Testis (tissue), 2 donors: ENCODE measurements at regions not wholly inside any gene's neighbourhood (a gene's known extent, or its start where the extent isn't known, plus 50 kb on each side); places are given as distances from the start of the nearest gene placed in this dataset.
"Not testable (repeated sequence)": the region's sequence is repeated elsewhere in the genome, so short reads cannot be mapped to it uniquely, and the experiment has no call there.

ENCODE experiments used
- DNase-seq: peaks from one replicate; pipeline ENCODE4 v3.0.0-alpha.2; 2019
- H3K27ac ChIP-seq, 2 donors: fragments of 200-600 bp; sonication (generic); one replicate each; pipeline ENCODE4 v1.5.1; 2019
- H3K27me3 ChIP-seq: fragments of 200-600 bp; sonication (generic); one replicate; pipeline ENCODE4 v1.5.1; 2019
- H3K36me3 ChIP-seq: fragments of 200-600 bp; sonication (generic); one replicate; pipeline ENCODE4 v1.5.1; 2017; ENCODE audit warnings: low read depth; ENCODE audit errors: missing control alignments
- H3K4me1 ChIP-seq: fragments of 200-600 bp; sonication (generic); one replicate; pipeline ENCODE4 v1.5.1; 2019
- H3K4me3 ChIP-seq, 2 donors: fragments of 200-600 bp; sonication (generic); one replicate each; pipeline ENCODE4 v1.5.1; 2017 to 2019
- H3K9me3 ChIP-seq: fragments of 200-600 bp; sonication (generic); one replicate; pipeline ENCODE4 v1.5.1; 2017
- POLR2A ChIP-seq: fragments of 450-650 bp; IDR thresholded peaks from one replicate; pipeline ENCODE4 v1.6.1; 2017; ENCODE audit warnings: antibody characterized with exemption, mild to moderate bottlenecking, moderate library complexity
- WGBS, 2 donors: methylation state at CpG; one replicate each; pipeline ENCODE4 v1.1.5; 2018; 5-methylcytosine and 5-hydroxymethylcytosine counted together
- intact Hi-C: fragments of 100-400 bp; cut with DNase I; formaldehyde crosslinking; loops from one replicate; pipeline ENCODE4 v1.15.1; 2023; ENCODE audit warnings: low total_unique reads
- TF ChIP-seq, protein P1 (sequence below), 3 experiments: fragments of 450-650 bp in 2 of 3; fragments of 200-600 bp in 1 of 3; sonication (generic) in 1 of 3; IDR thresholded peaks; one replicate each; pipeline ENCODE4 v1.5.1; 2016 to 2019; ENCODE audit warnings: antibody characterized with exemption in 3 of 3, mild to moderate bottlenecking in 2 of 3, moderate library complexity in 1 of 3

- H3K27me3 ChIP-seq: no peaks in the 10 kb centered on the region
- intact Hi-C loops: no loop called here
- no peaks in the 10 kb centered on the region for H3K36me3 ChIP-seq
- H3K27ac ChIP-seq: no peak overlapping the region
- WGBS, 2 donors: 41 to 53% methylated on average over 1 of the region's 1 CpG
- TF ChIP-seq, protein P1, sequence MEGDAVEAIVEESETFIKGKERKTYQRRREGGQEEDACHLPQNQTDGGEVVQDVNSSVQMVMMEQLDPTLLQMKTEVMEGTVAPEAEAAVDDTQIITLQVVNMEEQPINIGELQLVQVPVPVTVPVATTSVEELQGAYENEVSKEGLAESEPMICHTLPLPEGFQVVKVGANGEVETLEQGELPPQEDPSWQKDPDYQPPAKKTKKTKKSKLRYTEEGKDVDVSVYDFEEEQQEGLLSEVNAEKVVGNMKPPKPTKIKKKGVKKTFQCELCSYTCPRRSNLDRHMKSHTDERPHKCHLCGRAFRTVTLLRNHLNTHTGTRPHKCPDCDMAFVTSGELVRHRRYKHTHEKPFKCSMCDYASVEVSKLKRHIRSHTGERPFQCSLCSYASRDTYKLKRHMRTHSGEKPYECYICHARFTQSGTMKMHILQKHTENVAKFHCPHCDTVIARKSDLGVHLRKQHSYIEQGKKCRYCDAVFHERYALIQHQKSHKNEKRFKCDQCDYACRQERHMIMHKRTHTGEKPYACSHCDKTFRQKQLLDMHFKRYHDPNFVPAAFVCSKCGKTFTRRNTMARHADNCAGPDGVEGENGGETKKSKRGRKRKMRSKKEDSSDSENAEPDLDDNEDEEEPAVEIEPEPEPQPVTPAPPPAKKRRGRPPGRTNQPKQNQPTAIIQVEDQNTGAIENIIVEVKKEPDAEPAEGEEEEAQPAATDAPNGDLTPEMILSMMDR (IDR thresholded peaks at IDR 0.05): no peak
- TF ChIP-seq POLR2A: no peak
- H3K4me1 ChIP-seq: no peaks in the 10 kb centered on the region
- no peak for DNase-seq
- H3K4me3 ChIP-seq: no peak overlapping the region
- H3K9me3 ChIP-seq: no peaks in the 10 kb centered on the region
These were observed 81.4 kb upstream of the TCF21 start for GRCh38 chr6:133807501-133807900.

GRCh38 chr6:133809406-133809805 is 79.5 kb upstream of the TCF21 start:
- intact Hi-C loops: no loop called here
- DNase-seq: no peak
- Histone ChIP-seq H3K27me3 (no peaks in the 10 kb centered on the region), H3K27ac (no peak overlapping the region), H3K4me3 (no peak overlapping the region), H3K4me1 (no peaks in the 10 kb centered on the region), H3K9me3 (no peaks in the 10 kb centered on the region), H3K36me3 (no peaks in the 10 kb centered on the region)
- TF ChIP-seq POLR2A: no peak
- TF ChIP-seq, protein P1 (IDR thresholded peaks at IDR 0.05): no peak
- WGBS, 2 donors: 89 to 93% methylated on average over 1 of the region's 1 CpG

DNA sequence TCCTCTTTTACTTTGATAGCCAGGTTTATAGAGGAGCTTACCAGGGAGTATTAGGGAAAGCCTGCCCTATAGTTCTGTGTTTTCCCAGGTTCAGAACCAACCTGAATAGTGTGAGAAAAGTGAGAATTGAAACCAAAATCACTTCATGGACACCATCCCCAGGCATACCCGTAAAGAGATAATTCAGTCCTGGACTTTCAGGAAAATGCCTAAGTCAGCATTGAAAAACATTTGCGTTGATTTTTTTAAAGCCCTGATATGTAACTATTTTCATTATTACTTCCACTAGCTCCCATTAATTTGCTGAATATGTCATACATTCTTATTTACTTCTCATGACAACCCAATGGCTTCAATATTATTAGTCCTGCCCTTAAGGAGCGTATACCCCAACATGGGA is 77.4 kb upstream of the TCF21 start:
- 94 to 96% methylated on average over 3 of the region's 3 CpGs for WGBS, 2 donors
- Histone ChIP-seq H3K4me3 (no peak overlapping the region), H3K9me3 (no peaks in the 10 kb centered on the region), H3K27ac (no peak overlapping the region), H3K36me3 (no peaks in the 10 kb centered on the region), H3K27me3 (no peaks in the 10 kb centered on the region), H3K4me1 (peaks cover 10% of the 10 kb centered on the region)
- TF ChIP-seq, protein P1 (IDR thresholded peaks at IDR 0.05): no peak
- TF ChIP-seq POLR2A: no peak
- DNase-seq: no peak
- intact Hi-C loops: no loop called here

DNA sequence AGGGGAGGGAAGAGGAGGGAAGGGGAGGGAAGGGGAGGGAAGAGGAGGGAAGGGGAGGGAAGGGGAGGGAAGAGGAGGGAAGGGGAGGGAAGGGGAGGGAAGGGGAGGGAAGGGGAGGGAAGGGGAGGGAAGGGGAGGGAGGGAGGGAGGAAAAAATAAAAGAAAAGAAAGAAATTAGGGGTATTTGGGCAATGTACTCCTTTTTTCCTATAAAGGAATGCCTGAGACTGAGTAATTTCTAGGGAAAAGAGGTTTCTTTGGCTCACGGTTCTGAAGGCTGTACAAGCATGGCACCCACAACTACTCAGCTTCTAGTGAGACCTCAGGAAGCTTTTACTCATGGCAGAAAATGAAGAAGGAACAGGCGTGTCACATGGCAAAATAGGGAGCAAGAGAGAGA is 76.5 kb upstream of the TCF21 start:
- H3K36me3 ChIP-seq, H3K9me3 ChIP-seq, H3K4me3 ChIP-seq, intact Hi-C loops, H3K27me3 ChIP-seq, H3K27ac ChIP-seq, DNase-seq: not testable (repeated sequence)
- WGBS, 2 donors: 93% methylated on average over 2 of the region's 2 CpGs
- H3K4me1 ChIP-seq: peaks cover 13% of the 10 kb centered on the region

- no peak for DNase-seq
- Histone ChIP-seq H3K27ac (no peak overlapping the region), H3K36me3 (no peaks in the 10 kb centered on the region), H3K4me3 (no peak overlapping the region), H3K9me3 (no peaks in the 10 kb centered on the region), H3K4me1 (peaks cover 13% of the 10 kb centered on the region), H3K27me3 (no peaks in the 10 kb centered on the region)
- WGBS, 2 donors: 67 to 74% methylated on average over 1 of the region's 1 CpG
- TF ChIP-seq, protein P1 (IDR thresholded peaks at IDR 0.05): no peak
- no peak for TF ChIP-seq POLR2A
- intact Hi-C loops: no loop called here
These were observed 74.7 kb upstream of the TCF21 start for GRCh38 chr6:133814238-133814637.
